HepG2 (cell line): ENCODE measurements at regions not wholly inside any gene's neighbourhood (a gene's known extent, or its start where the extent isn't known, plus 50 kb on each side); places are given as distances from the start of the nearest gene placed in this dataset.

Experiments
- EED ChIP-seq: sonication (generic); formaldehyde crosslinking; IDR thresholded peaks from 2 replicates; pipeline ENCODE4 v1.5.0; 2020; ENCODE audit warnings: mild to moderate bottlenecking, missing genetic modification reagents
- ETV5 ChIP-seq: IDR thresholded peaks from 2 replicates; pipeline ENCODE4 v1.6.1; 2018; ENCODE audit warnings: missing biosample characterization, missing genetic modification reagents, inconsistent platforms, borderline replicate concordance
- EZH2 ChIP-seq: conservative IDR thresholded peaks from 2 replicates; pipeline ENCODE4 v1.6.1; 2012; ENCODE audit warnings: mild to moderate bottlenecking, low read depth, low read length, moderate library complexity
- HOMEZ ChIP-seq: IDR thresholded peaks from 2 replicates; pipeline ENCODE4 v1.6.1; 2016; ENCODE audit warnings: low read depth
- MTF1 ChIP-seq: sonication (generic); formaldehyde crosslinking; IDR thresholded peaks from 2 replicates; pipeline ENCODE4 v1.5.0; 2020; ENCODE audit warnings: missing genetic modification reagents
- PRDM15 ChIP-seq: sonication (generic); formaldehyde crosslinking; IDR thresholded peaks from 2 replicates; pipeline ENCODE4 v1.4.0; 2020; ENCODE audit warnings: missing genetic modification reagents
- ZFP1 ChIP-seq: IDR thresholded peaks from 2 replicates; pipeline ENCODE4 v1.6.1; 2016
- ZNF639 ChIP-seq: conservative IDR thresholded peaks from 2 replicates; pipeline ENCODE4 v1.6.1; 2018; ENCODE audit warnings: missing genetic modification reagents
- TF ChIP-seq, protein P1 (sequence below): sonication (generic); formaldehyde crosslinking; IDR thresholded peaks from 2 replicates; pipeline ENCODE4 v1.4.0; 2020; ENCODE audit warnings: missing genetic modification reagents

GRCh38 chr13:109323338-109323737 is 463.0 kb downstream of the IRS2 start:
- TF ChIP-seq HOMEZ (CRISPR knock-in tag) (no peak), PRDM15 (CRISPR knock-in tag) (no peak), EZH2 (no peak), ZFP1 (CRISPR knock-in tag) (no peak), EED (CRISPR knock-in tag) (no peak), MTF1 (CRISPR knock-in tag) (no peak), ZNF639 (no peak), ETV5 (CRISPR knock-in tag) (no peak)
- TF ChIP-seq, protein P1, sequence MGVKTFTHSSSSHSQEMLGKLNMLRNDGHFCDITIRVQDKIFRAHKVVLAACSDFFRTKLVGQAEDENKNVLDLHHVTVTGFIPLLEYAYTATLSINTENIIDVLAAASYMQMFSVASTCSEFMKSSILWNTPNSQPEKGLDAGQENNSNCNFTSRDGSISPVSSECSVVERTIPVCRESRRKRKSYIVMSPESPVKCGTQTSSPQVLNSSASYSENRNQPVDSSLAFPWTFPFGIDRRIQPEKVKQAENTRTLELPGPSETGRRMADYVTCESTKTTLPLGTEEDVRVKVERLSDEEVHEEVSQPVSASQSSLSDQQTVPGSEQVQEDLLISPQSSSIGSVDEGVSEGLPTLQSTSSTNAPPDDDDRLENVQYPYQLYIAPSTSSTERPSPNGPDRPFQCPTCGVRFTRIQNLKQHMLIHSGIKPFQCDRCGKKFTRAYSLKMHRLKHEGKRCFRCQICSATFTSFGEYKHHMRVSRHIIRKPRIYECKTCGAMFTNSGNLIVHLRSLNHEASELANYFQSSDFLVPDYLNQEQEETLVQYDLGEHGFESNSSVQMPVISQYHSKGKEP, result no peak
